ELR (cell line): ENCODE measurements at regions not wholly inside any gene's neighbourhood (a gene's known extent, or its start where the extent isn't known, plus 50 kb on each side); places are given as distances from the start of the nearest gene placed in this dataset.
"Not testable (repeated sequence)": the region's sequence is repeated elsewhere in the genome, so short reads cannot be mapped to it uniquely, and the experiment has no call there.

Source experiments
- DNase-seq: peaks from one replicate; pipeline ENCODE4 v3.0.0-alpha.2; 2015; ENCODE audit warnings: low read depth

DNA sequence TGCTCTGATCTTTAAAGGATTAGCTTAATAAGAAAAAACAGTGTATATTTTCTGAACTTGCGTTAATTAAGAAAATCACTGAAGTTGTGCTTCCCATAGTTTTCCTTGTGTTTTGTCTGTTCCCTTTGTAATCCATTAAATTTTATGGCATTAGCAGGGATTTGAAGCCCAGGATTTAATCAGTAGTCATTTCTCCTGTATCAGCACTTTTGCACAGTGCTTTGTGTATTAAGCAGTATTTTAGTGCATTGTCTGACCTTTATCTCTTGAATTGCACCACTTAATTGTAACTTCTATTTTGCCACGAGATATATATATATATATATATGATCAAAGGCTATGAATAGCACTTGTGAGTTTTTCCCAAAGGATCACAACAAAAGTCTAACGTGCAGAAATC, 133.7 kb downstream of the S1PR1 start:
- no peak for DNase-seq

DNA sequence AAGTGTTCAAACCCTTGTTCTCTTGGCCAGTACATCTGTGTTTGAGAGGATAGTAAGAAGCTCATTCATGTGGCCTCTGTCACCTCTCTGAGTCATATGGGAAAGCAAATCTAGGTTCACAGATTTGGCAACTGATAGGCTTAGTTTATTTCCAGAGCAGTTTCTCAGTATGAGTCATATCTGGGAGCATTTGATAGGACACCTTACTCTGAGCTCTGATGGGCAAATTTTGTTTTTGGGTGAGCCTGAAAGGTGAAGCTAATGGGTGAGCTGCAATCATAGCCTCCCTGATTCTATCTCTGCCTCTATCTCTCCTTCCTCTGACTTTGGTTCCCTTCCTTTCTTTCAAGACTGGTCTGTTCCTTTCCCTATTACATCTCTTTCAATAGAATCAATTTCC, 134.4 kb downstream of the S1PR1 start:
- DNase-seq: peak; percentile 92

DNA sequence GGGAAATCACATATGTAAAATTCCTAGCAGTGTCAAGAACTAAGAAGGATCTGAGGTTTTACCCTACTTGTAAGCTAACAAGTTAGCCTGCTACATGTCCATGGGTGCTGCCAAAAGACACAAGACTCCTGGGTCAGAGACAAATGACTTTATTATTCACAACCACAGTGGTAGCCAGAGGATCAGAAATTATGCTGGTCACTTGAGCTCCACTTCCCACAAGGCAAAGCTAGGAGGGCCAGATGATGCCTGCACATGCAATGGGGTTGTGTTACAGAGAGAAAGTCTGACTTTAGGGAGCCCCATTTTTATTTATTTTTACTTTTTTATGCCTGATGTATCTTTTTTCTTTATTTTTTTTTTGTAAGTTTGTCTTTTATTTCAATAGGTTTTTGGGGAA, 136.8 kb downstream of the S1PR1 start:
- DNase-seq: no peak

DNA sequence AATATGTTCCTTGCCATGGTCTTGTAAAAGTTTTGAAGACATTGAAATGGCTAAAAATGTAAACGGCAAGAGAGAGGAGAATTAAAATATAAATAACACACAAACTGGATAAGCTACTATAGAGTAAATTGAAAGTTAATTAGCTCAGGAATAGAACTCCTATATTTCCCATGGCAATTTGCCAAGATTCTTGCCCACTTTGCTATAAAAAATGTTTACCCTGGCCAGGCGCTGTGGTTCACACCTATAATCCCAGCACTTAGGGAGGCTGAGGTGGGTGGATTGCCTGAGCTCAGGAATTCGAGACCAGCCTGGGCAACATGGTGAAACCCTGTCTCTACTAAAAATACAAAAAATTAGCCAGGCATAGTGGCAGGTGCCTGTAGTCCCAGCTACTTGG, 138.6 kb downstream of the S1PR1 start:
- DNase-seq: not testable (repeated sequence)

DNA sequence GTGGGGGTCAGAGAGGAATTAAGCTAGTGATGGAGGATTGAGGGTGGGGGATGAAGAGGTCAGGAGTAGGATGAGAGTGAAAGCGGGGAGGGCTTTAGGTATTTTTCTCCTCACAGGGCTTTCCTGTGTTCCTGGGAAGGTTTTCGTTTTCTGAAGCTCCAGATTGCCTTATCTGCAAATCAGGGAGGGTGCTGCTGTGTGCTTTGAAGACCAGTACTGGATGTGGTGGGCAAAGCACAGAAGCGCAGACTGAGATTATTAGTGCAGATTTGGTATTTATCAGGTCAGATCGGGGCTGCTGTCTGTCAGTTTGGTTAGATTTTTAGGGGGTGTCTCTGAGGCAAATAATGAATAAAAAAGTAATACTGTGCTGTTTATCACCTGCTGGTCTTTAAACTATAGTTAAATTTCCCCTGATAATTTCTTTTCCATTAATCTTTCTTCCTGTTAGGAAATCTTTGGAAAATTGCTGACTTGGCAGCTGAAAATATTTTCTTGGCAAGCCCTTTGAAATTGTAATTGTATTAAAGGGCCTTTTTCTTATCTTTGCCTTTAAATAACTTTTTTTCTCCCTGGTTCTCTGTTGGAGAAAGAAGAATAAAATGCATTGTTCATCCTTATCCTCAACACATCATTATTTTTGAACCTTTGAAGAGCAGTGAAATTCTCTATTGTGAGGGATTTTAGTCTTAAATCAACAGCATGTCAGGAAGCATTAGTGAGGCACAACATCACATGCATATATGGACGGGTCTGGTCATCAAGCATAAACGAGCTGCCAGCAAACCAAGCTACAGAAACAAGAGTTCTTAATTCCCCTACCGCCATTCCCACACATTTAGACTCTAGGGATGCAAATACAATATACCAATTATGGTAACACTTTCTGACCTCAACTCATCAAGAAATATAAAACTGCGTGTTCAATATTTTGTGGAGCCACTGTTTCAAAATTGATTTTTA, 139.6 kb downstream of the S1PR1 start:
- no peak for DNase-seq

DNA sequence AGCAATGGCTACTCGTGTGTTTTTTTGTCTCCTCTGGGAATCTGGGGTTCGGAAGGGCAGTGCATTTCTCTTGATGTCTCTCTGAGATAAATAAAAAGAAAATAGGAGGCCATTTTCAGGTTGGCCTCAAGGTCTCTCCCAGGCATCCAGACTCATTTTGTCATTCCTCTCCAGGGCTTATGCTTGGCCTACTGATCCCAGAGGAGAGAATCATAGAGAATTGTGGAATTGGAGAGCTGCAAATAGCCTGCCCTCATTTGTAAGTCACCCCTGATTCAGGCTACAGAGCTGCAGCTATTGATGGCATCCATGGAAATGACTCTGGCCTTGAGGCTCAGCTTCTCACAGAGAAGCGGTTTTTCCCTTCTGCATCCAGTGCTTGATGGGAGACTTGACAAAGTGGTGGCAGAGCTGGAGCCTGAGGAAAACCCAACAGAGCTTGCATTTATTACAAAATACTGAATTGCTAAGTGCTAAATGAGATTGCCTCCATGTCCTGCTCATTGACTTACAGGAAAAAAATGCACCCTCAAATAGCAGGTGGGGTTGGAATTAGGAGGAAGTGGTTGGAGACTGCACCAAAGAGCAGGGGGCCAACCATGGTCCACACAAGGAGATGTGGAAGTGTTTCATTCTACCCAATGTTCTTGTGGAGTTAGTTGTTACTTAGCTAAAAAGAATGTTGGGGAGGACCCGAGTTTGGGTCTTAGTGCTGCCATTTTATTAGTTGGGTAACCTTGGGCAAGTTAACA, 140.4 kb downstream of the S1PR1 start:
- DNase-seq: no peak

- DNase-seq: no peak
Measured at GRCh38 chr1:101379037-101379436, 142.2 kb downstream of the S1PR1 start.

DNA sequence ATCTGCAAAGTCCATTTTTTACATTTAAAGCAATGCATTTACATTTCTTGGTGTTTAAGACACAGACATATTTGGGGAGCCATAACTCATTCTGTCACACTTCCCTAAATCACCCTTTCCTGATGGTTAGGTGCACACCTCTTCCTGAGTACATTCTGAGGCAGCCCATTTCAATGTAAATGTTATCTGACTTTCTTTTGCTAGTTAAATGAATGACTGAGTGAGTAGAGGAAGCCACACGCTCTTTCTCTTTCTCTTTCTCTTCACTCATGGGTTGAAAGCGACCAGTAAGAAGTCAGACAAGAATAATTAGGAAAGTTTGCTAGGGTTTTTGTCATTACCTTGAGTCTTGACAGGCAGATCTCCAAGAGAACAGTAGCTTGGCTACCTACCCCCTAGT, 143.1 kb downstream of the S1PR1 start:
- DNase-seq: no peak

DNA sequence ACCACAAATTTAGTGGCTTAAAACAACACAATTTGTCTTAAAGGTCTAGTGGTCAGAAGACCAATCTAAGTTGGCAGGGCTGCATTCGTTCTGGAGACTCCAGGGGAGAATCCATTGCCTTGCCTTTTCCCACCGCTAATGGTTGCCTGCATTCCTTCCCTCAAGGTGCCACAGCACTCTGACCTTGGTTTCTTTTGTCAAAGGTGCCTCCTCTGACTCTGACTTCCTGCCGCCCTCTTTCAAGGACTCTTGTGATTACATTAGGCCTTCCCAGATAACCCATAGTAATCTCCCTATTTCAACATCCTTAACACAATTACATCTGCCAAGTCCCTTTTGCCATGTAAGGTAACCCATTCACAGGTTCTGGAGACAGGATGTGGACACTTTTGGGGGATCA, 145.3 kb downstream of the S1PR1 start:
- DNase-seq: no peak

DNA sequence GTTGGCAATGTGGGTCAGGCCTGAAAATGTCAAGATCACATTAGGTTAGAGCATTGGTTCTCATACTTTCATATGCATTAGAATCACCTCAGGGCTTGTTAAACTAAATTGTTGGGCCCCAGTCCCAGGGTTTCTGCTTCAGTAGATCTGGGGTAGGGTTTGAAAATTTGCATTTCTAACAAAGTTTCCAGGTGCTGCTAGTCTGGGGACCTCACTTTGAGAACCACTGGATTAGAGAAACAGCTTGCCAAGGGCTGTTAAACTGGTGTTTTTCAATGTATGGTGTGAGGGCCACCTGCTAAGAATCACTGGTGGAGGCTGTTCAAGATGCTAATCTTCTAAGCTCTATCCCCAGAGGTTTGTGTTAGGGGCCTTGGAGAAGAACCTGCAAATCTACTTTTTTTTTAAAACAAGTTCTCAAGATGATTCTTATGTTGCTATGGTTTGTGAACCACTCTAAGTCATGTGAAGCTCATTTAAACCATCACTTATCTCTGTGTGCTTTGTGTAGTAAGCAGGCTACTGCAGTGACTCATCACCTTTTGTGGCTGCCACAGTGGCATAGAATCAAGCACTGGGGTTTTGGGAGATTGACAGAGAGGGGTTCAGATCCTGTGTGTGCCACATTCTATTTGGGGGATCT, 152.2 kb downstream of the S1PR1 start:
- peak; percentile 14 for DNase-seq

DNA sequence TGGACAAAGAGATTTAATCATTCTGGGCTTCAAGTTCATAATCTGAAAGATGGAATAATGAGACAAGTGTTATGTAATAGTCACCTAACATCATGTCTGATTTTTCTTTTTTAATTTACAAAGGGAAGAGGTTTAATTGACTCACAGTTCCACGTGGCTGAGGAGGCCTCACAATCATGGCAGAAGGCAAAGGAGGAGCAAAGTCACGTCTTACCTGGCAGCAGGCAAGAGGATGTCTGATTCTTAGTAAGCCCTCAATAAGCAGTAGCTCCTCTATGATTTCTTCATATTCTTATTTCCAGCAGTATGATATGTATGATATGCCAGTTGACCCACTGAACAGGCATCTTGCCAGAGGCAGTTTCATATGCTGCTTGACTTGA, 152.7 kb downstream of the S1PR1 start:
- no peak for DNase-seq

GRCh38 chr1:101392552-101392951, 155.7 kb downstream of the S1PR1 start:
- peak; percentile 3 for DNase-seq

GRCh38 chr1:101394041-101394440, 157.2 kb downstream of the S1PR1 start:
- DNase-seq: peak; percentile 52

GRCh38 chr1:101399222-101399621, 162.4 kb downstream of the S1PR1 start:
- no peak for DNase-seq

- DNase-seq: no peak
Measured at GRCh38 chr1:101406271-101406670, 169.5 kb downstream of the S1PR1 start.

DNA sequence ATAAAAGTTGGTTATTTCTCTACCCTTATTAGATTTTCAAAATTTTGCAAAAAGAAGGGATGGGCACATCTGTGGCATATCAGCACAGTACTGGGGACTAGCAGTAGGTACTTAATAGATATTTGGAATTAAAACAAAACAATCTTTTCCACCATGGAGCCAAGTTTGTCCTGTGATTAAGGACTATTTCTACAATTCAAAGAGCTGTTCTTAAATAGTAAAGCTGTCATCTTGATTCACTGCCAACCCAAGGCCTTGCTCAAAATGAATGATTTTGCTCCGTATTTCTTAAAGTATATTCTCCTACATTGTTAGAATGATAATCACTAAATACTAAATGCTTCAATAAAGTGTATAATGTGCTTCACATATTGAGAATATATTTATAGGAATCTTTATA, 169.9 kb downstream of the S1PR1 start:
- DNase-seq: no peak

DNA sequence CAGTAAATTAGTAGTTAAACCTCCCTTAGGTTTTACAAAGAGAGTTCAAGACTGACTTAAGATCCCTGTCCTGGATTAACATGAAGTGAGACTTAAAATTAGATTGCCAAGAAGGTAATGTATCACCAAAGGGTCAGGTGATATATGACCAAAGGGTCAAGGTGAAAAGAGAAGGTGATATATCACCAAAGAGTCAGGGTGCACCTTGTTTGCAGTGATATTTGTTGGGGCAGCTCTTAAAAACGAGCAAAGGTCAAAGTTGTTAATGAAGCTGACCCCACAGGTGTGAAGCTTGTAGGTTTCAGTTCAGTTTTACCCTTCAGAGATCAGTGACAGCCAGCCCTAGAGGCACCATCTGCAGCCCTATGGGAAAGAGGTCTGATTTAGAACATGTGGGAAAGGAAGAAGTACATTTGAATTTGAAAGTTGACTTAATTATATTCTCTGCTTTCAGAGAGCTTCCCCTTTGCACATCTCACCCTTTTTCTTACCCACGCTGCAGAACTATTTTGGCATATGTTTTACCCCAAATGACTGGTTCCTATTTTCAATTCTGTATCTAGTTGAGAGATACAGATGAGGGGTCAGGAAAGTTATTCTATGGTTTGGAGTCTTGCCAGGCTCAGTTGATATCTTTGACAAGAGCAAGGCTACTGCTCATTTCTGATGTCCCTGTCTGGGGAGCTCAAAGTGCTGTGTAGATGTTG, 170.8 kb downstream of the S1PR1 start:
- DNase-seq: no peak

GRCh38 chr1:101408212-101409042, 171.6 kb downstream of the S1PR1 start:
- DNase-seq: no peak

DNA sequence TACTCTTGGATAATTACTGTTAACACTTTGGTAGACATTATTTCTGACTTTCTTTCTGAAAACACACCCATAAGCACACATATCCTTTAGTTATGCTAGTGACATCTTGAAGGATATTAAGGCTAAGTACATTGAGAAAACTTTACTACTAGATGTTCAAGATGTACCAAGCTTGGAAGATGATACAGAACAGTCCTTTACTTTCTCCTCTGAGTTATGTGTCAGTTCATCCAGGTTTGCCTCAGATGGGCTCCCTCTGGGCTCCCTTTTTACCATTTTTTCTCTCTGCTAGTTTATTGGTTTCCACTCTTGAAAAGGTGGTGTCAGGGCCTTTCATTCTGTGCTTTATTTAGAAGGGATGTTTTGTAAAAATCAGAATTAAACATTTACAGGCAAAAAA, 172.3 kb downstream of the S1PR1 start:
- no peak for DNase-seq

DNA sequence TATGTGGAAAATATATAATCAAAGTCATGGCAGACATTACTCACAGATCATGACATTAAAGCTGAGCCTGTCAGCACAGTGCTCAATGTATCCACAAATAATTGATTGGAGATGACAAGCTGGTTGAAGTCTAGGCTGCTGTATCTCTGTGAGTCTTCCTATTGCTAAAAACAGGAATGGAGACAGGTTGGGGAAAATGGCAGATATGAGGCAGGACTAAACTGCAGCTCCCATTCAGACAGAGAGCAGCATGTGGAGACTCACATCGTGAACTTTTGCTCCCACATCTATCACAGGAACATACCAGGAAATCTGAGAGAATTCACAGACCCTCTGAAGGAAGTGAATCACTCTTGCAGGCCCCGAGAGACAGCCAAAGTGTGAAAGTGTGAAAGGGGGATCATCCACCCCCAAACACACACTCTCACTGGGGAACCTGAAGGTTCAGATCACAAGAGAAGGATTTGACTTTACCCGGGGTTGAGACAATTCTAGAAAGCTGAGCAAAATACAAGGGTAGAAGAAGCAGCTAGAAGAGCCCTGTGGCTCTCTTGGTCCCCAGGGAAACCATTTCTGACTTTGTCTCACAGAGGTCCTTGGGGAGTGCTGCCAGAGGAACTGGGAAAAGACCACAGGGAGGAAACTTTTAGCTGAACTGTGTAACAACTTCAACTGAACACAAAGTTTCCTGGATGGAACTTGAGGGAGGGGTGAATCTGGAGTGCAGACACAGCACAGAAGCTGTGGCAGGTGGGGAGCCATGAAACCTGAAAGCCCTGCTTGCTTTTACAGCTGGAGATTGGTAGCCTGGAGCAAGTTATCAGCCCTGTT, 173.4 kb downstream of the S1PR1 start:
- DNase-seq: no peak
